D721Med (cell line): ENCODE measurements at regions not wholly inside any gene's neighbourhood (a gene's known extent, or its start where the extent isn't known, plus 50 kb on each side); places are given as distances from the start of the nearest gene placed in this dataset.
"Not testable (repeated sequence)": the region's sequence is repeated elsewhere in the genome, so short reads cannot be mapped to it uniquely, and the experiment has no call there.

Experiments used
- DNase-seq: peaks from one replicate; pipeline ENCODE4 v3.0.0; 2011; ENCODE audit warnings: low spot score; ENCODE audit not compliant: insufficient read length
- FAIRE-seq: peaks from 2 replicates; lab custom pipeline; 2011; peaks lifted over from hg19 to GRCh38; lab: Jason Lieb, UNC
- CTCF ChIP-seq: IDR thresholded peaks from 2 replicates; pipeline ENCODE4 v1.5.1; 2012; ENCODE audit warnings: mild to moderate bottlenecking, control low read depth; ENCODE audit not compliant: insufficient read depth; ENCODE audit errors: missing control alignments

GRCh38 chr7:152541892-152542291 lies 106.1 kb upstream of the KMT2C start:
- TF ChIP-seq CTCF, result no peak
- no peak for FAIRE-seq
- DNase-seq, result no peak

DNA sequence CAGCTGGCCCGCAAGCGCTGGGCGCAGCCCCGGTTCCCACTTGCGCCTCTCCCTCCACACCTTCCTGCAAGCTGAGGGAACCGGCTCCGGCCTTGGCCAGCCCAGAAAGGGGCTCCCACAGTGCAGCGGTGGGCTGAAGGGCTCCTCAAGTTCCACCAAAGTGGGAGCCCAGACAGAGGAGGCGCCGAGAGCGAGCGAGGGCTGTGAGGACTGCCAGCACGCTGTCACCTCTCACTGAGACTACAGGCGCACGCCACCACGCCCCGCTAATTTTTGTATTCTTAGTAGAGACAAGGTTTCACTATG lies 103.3 kb upstream of the KMT2C start:
- not testable (repeated sequence) for DNase-seq, FAIRE-seq

- FAIRE-seq, DNase-seq: not testable (repeated sequence)
Observed at GRCh38 chr7:152538346-152539189, 102.8 kb upstream of the KMT2C start.

- no peak for TF ChIP-seq CTCF
- FAIRE-seq (no peak), DNase-seq (no peak)
Observed at GRCh38 chr7:152537639-152538038, 101.8 kb upstream of the KMT2C start.

DNA sequence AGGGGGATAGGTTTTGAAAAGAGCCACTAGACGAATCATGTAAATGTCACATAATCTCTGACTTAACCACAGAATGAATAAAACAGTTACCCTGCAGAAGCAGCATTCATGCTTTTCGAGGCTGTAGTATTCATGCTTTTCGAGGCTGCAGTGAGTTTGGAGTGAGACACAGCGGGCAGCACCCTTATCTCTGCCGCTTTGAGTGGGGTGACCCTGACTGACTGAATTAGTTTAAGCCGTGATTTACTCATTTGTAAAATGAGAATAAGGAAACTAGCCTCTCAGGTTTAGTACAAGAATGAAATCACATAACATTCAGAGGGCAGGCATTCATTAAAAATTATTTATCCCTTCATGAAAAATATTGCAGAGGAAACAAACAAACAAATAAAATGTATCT lies 92.8 kb upstream of the KMT2C start:
- TF ChIP-seq CTCF, result no peak
- DNase-seq, result no peak
- FAIRE-seq, result no peak

- no peak for FAIRE-seq
- TF ChIP-seq CTCF, result no peak
- DNase-seq, result no peak
Observed at GRCh38 chr7:152527610-152528032, 91.8 kb upstream of the KMT2C start.

DNA sequence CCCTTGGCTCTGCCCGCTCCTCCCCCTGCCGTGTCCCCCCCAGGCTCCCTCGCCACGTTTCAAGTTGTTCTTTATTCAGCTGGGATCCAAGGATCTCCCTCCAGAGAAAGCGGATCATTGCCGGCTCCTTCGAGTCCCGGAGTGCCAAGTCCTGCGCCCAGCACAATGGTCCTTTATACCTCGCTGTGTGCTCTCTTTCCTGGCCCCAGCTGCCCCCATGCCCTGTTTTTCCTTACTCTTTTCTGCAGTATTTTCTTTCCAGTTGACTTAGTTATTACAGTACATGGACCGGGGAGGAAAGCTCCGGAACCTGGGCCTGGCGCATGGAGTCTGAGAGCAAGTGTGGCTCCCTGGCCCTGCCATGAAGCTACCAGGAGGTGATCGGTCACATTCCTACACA lies 88.1 kb upstream of the KMT2C start:
- DNase-seq (no peak), FAIRE-seq (no peak)
- TF ChIP-seq CTCF, result no peak

GRCh38 chr7:152522571-152523067 lies 86.8 kb upstream of the KMT2C start:
- DNase-seq, result no peak
- TF ChIP-seq CTCF, result no peak
- FAIRE-seq, result no peak
